ENCODE measurements at regions not wholly inside any gene's neighbourhood (a gene's known extent, or its start where the extent isn't known, plus 50 kb on each side); places are given as distances from the start of the nearest gene placed in this dataset.

DNA sequence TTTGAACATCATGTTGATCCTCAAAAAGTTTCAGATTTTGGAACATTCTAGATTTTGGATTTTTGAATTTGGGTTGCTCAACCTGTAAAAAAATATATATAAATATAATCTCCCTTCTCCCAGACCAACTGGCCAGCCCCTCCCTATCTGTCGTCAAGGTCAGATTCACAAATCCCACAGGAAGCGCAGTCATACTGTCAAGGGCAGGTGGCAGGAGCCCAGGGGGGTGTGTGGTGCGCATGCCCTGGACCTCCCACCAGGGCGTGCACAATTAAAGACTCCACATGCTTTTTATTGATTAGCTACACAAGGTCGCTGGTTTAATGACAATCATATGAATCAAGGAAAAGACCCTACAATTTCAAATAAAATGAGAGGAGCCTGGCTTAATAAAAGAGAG, 77.0 kb upstream of the EEPD1 start:
- DNase-seq = no peak

DNA sequence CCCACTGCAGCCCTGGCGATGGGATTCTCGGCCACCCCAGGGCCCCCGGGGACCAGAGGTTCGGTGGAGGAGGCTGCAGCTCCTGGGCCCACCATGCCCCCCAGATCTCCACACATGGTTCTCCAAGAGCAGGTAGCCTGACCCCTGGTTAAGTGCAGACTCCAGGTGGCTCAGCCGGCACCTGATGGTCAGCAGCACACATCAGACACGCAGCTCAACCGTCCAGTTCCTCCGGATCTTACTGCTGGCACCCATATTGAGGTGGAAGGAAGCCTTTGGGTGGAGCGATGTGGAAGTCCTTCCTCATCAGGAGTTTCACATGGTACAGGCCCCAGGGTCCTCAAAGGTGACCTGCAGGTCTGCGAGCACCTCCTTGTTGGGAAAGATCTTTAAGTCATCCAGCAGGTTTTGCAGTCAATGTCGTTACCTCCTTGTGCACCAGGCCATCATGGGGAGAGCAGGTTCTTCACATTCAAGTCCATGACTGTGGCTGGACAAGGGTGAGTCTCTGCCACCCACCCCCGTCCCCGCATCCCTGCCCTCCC, 74.2 kb upstream of the EEPD1 start:
- DNase-seq = no peak

DNA sequence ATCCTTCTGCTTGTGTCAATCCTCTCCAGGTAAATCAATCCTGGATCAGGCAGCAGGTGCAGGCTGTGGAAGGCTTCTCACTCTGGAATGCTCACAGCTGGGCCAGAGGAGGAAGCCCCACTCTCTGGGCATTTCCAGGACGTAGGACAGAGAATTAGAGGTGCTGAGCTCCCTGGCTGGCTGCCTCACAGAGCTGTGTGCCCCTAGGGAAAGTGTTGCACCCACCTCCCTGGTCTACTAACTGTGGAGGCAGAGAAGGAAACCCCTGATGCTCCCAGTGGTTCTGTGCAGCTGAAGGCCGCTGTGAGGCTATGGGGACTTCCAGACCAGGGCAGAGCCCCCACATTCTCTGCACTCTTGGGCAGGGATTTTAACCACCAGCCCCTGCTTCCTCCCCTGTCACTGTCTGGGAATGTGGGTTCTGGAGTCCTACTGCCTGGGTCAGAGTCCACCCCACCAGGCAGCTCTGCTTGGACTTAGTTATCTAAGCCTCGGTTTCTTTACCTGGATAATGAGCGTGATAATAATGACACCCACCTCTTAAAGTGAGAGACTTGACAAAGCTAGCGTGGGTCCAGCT, 73.5 kb upstream of the EEPD1 start:
- no peak for DNase-seq

DNA sequence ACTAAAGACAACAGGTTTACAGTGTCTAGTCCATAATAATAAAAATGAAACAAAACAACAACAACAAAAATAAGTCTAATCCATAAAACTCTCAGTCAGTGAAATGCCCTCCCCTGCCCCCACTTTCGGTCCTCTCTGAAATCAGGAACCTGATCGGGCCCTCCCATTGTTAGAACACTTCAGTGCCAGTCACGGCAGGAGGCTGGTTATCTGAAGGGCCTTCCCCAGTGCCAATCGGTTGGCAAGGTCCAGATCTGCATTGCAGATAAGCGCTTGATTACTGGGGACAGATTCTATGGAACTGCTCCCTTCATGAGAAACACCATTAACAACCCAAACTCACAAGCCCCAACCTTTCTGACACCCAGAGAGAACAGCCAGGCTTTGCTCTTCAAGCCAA, 72.2 kb upstream of the EEPD1 start:
- no peak for DNase-seq

DNA sequence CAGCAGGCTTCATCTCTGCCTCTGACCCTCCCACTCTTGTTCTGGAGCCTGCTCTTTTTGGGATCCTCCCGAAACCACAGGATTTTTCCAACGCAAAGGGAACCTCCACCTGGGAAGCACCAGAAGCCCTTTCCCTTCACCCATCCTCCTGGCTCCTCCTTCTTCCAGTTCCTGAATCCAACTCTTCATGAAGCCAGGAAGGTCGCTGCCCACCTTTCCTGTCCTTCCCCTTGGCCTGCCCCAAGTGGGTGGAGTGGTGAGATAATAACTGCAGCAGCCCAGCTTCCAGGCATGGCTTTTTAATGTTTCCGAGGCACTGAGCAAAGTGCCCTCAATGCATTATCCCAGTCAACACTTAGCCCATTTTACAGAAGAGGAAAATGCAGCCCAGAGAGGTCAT, 70.8 kb upstream of the EEPD1 start:
- no peak for DNase-seq

DNA sequence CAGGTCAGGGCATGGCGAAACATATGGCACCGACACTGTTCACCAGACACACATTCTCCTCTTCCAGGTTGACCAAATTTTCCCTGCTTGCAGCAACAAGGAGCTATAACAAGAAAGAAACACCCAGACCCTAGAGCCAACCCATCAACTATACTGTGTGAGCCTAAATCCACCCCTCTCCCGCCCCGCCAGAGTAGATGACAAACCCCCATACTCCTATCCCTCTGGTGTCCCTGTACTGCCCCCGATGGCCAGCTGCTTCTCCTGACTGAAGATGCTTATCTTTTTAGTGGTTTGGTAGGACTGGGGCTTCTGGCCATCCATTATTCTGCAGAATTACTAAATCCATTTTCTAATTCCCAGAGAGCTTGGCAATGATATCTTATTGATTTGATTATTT, 70.1 kb upstream of the EEPD1 start:
- no peak for DNase-seq

DNA sequence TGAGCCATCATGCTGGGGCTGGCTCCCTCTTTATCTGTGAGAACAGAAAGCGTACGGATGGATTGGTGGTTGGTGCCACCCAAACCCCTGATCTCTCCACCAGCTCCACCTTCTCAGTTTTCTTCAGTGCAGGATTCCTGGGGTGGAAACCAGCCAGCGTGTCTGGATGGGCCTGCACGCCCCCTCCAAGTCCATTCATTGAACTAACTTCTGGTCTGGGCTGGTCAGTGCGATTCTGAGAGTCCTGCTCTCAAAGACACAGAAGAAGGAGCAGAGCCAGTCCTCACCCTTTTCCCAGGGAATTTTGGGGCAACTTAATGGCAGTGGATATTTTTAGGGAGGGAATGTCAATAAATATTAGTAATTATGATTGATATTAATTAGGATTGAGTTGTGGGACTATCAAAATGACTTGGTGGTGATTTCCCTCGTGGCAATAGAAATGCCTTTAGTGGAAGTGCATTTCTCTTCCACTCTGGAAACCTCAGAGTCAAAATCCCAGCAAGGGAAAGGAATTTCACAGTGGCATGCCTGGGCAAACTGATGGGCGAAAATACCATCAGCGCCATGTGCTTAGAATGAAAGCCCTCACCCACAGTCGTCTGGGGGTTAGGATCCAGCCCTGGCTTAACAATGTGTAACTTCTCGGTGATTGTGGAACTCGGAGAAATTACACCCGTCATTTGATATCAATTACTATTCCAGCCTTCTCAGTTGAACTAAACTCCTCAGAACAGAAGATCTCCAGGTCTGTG, 69.3 kb upstream of the EEPD1 start:
- DNase-seq = no peak

DNA sequence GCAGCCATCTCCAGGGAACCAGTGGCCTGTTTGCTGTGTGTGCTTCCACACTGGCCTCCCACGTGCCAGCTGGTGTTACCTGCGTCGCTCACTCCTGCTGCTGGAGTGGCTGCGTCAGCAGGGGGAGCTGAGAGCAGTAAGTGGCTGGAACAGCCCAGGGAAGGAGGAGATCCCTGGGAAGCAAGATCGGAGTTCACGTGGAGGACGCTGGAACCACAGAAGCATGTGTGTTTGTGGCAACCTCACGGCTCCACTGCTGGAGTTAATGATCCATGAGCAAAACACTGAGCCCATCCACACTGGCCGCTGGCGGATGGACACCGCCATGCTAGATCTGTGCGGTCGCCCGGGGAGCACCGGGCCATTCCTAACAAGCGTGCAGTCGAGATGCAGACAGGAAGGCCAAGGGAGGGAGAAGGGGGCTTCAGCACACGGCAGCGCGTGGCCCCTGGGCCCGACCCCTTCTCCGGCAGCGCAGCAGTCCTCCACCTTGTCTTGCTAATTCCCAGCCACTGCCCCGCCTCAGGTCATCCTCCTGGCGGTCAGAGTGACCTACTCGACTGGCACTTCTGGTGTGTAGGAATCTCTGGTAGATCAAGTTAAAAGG, 68.5 kb upstream of the EEPD1 start:
- DNase-seq = no peak

DNA sequence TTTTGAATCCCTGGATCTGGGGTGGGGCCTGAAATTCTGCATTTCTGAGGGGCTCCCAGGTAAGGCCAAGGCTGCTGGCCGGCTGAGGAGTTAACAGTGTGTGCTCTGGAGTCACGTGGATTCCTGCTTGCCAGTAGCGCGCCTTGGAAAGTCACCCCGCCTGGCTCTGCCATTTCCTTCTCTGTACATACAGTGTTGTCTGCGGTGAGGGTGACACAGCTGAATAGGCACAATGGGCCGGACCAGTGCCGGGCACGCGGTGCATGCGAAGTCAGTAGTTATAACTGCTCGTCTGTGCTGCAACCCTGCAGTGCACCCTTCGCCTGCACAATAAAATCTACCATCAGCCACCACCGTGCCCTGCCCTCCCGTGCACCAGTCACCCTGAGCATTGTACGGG, 68.0 kb upstream of the EEPD1 start:
- DNase-seq = no peak

DNA sequence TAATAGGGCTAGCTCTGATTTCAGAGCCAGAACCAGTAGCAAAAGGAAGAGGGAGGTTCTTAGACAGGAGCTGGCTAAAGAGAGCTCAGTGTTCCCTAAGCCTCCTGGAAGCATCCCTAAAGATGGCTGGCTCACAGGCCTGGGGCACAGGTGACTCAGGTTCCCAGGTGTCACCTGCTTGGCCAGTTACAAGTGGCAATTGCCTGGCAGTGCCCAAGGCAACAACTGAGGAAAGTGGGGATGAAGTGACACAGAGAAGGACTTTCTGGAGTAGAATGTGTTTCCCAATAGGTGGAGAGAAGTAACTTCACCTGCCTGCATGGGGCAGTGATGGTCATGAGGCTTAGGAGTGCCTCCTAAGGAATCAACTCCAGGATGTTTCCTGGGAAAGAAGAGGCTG, 66.5 kb upstream of the EEPD1 start:
- DNase-seq = no peak

DNA sequence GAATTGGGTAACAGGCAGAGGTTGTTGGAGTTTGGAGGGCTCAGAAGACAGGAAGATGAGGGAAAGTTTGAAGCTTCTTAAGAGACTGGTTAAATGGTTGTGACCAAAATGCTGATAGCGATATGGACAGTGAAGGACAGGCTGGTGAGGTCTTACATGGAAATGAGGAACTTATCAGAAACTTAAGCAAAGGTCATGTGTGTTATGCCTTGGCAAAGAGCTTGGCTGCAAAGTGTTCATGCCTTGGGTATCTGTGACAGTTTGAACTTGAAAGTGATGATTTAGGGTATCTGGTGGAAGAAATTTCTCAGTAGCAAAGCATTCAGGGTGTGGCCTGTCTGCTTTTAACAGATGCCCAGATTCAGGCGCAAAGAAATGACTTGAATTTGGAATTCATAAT, 64.5 kb upstream of the EEPD1 start:
- DNase-seq = no peak

DNA sequence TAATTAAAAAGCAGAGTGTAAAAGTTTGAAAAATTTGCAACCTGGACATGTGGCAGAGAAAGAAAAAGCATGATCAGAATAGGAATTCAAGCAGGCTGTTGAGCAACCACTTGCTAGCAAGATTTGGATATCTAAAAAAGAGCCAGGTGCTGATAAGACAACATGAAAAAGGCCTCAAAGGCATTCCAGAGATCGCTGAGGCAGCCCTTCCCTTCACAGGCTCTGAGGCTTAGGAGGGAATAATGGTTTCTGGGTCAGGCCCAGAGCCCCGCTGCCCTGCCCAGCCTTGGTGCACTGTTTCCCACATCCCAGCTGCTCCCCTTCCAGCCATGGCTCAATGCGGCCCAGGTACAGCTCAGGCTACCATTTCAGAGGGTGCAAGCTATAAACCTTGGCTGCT, 64.1 kb upstream of the EEPD1 start:
- DNase-seq = no peak

DNA sequence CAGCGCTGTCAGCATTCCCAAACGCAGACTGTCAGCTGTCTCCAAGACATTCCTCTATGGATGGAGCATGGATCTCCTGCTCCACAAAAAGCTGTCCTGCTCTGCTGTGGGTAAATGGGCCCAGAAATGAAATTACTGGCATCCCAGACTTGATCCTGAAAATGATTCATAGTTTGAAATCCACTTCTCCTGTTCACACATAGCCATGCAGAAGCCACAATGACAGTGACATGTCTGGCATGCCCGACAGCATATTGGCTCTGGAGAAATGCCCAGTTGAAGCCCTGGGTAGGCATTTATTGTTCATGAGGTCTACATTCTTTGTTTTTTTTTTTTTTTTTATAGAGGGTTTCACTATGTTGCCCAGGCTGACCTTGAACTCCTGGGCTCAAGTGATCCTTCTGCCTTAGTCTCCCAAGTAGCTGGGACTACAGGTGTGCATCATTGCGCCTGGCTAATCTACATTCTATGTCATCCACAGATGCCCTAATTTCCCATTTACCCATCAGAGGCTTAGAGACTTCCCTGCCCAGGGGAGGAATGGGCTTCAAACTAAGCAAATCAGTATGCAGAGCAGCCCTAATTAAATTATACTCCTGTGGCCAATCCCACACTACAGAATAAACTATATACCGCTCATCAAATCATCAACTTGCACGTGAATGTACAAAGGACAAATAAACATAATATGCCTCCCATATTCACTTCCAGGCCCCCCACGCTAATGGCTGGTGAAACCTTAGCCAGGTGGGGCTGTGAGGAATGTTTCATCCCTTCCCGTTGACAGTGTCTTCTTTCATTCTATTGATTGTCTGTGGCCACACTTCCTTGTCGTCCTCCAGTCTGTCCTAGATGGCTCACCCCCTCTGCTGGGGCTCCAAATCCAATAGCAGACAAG, 61.8 kb upstream of the EEPD1 start:
- DNase-seq = no peak

DNA sequence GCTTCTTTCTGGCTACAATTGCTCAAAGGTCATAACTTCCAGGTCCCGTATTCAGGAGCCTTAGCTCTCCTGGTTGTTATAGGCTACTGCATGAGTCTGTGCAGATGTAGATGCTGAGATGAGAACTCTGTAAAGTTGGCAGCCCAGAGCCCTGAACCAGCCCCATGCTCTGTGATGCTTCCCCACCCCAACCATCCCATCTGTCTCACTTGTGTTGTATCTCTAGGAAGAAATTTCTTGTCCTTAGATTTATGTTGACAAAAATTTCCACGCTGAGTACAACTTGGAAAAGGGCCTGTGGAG, 61.2 kb upstream of the EEPD1 start:
- DNase-seq = no peak

DNA sequence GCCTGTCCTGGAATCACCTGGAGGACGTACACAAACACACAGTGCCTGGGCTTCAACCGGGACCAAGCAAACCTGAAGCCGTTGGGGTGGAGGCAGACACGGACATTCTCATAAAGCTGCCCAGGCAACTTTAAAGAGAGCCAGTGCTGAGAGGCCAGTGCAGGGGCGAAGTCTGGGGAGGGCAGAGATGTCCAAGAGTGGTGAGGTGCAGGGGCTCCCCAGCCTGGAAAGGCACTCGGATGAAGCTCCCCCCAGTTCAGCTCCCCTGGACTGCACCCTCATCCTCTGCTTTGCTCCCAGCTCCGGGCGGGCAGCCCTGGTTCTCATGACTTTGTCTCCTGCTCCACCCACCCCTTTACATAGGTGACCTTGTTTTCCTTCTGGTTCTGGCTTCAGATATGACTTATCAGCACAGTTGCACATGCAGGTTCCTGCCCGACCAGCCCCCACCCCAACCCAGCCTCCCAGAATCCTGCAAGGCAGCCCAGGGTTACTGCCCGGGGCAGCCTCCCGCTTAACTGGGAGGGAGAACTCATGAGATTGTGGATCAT, 60.8 kb upstream of the EEPD1 start:
- no peak for DNase-seq

DNA sequence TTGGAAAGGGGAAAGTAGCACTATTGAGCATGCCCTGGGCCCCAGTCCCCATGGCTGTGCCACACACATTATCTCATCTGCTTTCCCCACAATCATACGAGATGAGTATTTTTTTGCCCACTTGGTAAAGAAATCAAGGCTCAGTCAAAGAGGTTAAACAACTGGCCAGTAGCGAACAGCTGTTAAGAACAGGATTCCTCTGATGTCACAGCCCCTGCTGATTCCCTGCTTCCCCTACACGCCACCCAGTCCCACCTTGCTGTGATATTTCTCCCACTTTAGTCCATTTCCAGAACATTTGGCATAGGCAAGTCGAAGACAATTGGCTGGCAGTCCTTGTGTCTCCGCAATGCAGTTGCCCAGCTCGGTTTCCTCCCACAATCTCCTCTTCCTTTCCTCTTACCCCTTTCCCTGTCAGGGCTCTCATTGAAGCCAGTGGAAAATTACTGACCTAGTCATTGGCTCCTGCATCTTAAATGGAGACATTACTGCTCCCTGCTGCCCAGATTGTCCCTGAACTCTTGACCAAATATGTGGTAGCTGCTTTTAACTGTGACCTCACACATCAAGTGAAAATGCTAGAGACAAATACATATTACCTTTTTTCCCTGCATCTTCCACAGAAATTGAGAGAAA, 56.5 kb upstream of the EEPD1 start:
- no peak for DNase-seq

DNA sequence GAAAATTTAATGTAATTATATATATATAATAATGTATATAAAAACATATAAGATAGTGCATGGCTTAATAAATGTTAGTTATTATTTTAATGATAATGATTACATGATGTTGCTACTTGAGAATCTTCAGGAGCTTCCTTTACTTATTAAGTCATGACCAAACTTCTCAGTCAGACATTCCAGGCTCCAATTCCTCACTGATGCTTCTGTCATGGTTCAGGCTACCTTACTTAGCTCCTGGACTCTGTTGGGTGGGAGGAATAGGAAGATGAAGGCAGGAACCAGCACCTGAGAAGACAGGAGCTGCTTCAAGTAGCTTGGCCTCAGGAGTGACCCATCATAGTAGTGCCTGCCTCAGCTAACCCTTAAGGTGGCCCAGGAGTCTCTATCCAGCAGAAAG, 55.0 kb upstream of the EEPD1 start:
- DNase-seq = no peak

DNA sequence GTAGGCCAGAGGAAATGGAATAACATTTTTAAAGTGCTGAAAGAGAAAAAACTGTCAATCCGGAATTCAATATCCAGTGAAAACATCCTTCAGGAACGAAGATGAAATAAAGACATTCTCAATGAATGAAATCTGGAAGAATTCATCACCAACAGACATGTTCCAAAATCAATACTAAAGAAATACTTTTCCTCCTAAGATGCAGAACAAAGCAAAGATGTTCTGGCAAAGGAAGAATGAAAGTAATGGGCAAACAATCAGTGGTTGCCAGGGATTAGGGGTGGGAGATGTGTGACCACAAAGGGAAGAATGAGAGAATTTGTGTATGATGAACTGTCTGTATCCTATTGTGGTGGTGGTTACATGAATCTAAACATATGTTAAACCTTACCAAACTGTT, 52.8 kb upstream of the EEPD1 start:
- no peak for DNase-seq

DNA sequence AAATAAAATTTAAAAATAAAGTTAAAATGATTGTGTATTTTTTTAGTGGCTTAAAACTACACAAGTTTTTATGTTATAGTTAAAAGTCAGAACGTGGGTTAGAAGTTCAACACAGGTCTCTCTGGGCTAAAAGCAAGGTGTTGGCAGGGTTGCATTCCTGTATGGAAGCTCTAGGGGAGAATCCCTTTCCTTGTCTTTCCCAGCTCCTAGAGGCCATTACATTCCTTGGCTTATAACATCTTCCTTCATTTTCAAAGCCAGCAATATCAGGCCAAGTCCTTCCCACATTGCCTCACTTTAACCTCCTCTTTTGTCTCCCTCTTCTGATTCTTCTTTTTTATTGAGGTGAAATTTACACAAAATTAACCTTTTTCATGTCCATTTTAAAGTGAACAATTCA, 52.4 kb upstream of the EEPD1 start:
- DNase-seq = no peak
